SIG-M5 treated with dmso at 0.1 percent for 504 hours (cell line): ENCODE measurements at regions not wholly inside any gene's neighbourhood (a gene's known extent, or its start where the extent isn't known, plus 50 kb on each side); places are given as distances from the start of the nearest gene placed in this dataset.

ENCODE experiments used
- DNase-seq: peaks from one replicate; lab custom pipeline; 2025; ENCODE audit not compliant: unreplicated experiment; lab: John Stamatoyannopoulos, UW

- DNase-seq = no peak
These were observed 188.3 kb downstream of the SLC24A2 start for GRCh38 chr9:19600538-19600937.

GRCh38 chr9:19598722-19599121, 189.9 kb downstream of the ACER2 start:
- no peak for DNase-seq

GRCh38 chr9:19597176-19597575, 188.4 kb downstream of the ACER2 start:
- no peak for DNase-seq

- DNase-seq = no peak
These were observed 186.2 kb downstream of the ACER2 start for GRCh38 chr9:19595003-19595402.

- DNase-seq = no peak
These were observed 178.9 kb downstream of the ACER2 start for GRCh38 chr9:19587678-19588077.

- no peak for DNase-seq
These were observed 175.1 kb downstream of the ACER2 start for GRCh38 chr9:19583890-19584289.

- DNase-seq = no peak
These were observed 168.6 kb downstream of the ACER2 start for GRCh38 chr9:19577411-19577810.

GRCh38 chr9:19568946-19569345, 160.1 kb downstream of the ACER2 start:
- DNase-seq = no peak

- no peak for DNase-seq
These were observed 155.7 kb downstream of the ACER2 start for GRCh38 chr9:19564396-19565061.

GRCh38 chr9:19555214-19555613, 146.4 kb downstream of the ACER2 start:
- no peak for DNase-seq

GRCh38 chr9:19554529-19554928, 145.7 kb downstream of the ACER2 start:
- no peak for DNase-seq

GRCh38 chr9:19553441-19553840, 144.6 kb downstream of the ACER2 start:
- DNase-seq = no peak

- DNase-seq = no peak
These were observed 143.7 kb downstream of the ACER2 start for GRCh38 chr9:19552282-19553105.

GRCh38 chr9:19551124-19551929, 142.5 kb downstream of the ACER2 start:
- no peak for DNase-seq

GRCh38 chr9:19550009-19550408, 141.2 kb downstream of the ACER2 start:
- DNase-seq = no peak

GRCh38 chr9:19533373-19533772, 124.6 kb downstream of the ACER2 start:
- DNase-seq = no peak

GRCh38 chr9:19527663-19528062, 118.9 kb downstream of the ACER2 start:
- DNase-seq = no peak

- no peak for DNase-seq
These were observed 113.7 kb downstream of the ACER2 start for GRCh38 chr9:19522558-19522957.

GRCh38 chr9:19521205-19521604, 112.4 kb downstream of the ACER2 start:
- DNase-seq = no peak

GRCh38 chr9:19517202-19517942, 108.6 kb downstream of the ACER2 start:
- DNase-seq = no peak

- no peak for DNase-seq
These were observed 107.5 kb downstream of the ACER2 start for GRCh38 chr9:19516348-19516747.
